Peyer's patch (tissue), 4 donors: ENCODE measurements at regions not wholly inside any gene's neighbourhood (a gene's known extent, or its start where the extent isn't known, plus 50 kb on each side); places are given as distances from the start of the nearest gene placed in this dataset.

Experiments
- DNase-seq, 3 donors: peaks; one replicate each; pipeline ENCODE4 v3.0.0-alpha.2; 2017 to 2019
- H3K27ac ChIP-seq, 4 donors: fragments of 200-600 bp; sonication (generic); one replicate each; pipeline ENCODE4 v1.5.1; 2016 to 2019
- H3K27me3 ChIP-seq, 2 donors: fragments of 200-600 bp; sonication (generic); one replicate each; pipeline ENCODE4 v1.5.1; 2019
- H3K36me3 ChIP-seq, 3 donors: fragments of 200-600 bp; sonication (generic); one replicate each; pipeline ENCODE4 v1.5.1; 2016 to 2019
- H3K4me1 ChIP-seq, 4 donors: fragments of 200-600 bp; sonication (generic); one replicate each; pipeline ENCODE4 v1.5.1; 2016 to 2019
- H3K4me3 ChIP-seq, 4 donors: fragments of 200-600 bp; sonication (generic); 1 replicate in 3 of 4; 2 replicates in 1 of 4; pipeline ENCODE4 v1.5.1; 2016 to 2019; ENCODE audit warnings: mild to moderate bottlenecking in 1 of 4
- H3K9me3 ChIP-seq, 4 donors: fragments of 200-600 bp; sonication (generic); one replicate each; pipeline ENCODE4 v1.5.1; 2016 to 2019; ENCODE audit warnings: mild to moderate bottlenecking in 1 of 4
- POLR2A ChIP-seq, 2 donors: fragments of 450-650 bp; IDR thresholded peaks; one replicate each; pipeline ENCODE4 v1.5.1; 2017; ENCODE audit warnings: antibody characterized with exemption in 2 of 2, mild to moderate bottlenecking in 2 of 2, moderate library complexity in 2 of 2
- TF ChIP-seq, protein P1 (sequence below), 6 experiments: fragments of 450-650 bp in 4 of 6; fragments of 200-600 bp in 2 of 6; sonication (generic) in 1 of 6; IDR thresholded peaks; one replicate each; pipeline ENCODE4 v1.5.1; 2017 to 2019; ENCODE audit warnings: antibody characterized with exemption in 6 of 6, mild to moderate bottlenecking in 3 of 6, moderate library complexity in 1 of 6

- no peaks in the 10 kb centered on the region for H3K9me3 ChIP-seq
- H3K36me3 ChIP-seq, result no peaks in the 10 kb centered on the region
- H3K27me3 ChIP-seq, result no peaks in the 10 kb centered on the region
- no peak overlapping the region for H3K4me3 ChIP-seq
- H3K27ac ChIP-seq, result no peak overlapping the region
- TF ChIP-seq, protein P1, sequence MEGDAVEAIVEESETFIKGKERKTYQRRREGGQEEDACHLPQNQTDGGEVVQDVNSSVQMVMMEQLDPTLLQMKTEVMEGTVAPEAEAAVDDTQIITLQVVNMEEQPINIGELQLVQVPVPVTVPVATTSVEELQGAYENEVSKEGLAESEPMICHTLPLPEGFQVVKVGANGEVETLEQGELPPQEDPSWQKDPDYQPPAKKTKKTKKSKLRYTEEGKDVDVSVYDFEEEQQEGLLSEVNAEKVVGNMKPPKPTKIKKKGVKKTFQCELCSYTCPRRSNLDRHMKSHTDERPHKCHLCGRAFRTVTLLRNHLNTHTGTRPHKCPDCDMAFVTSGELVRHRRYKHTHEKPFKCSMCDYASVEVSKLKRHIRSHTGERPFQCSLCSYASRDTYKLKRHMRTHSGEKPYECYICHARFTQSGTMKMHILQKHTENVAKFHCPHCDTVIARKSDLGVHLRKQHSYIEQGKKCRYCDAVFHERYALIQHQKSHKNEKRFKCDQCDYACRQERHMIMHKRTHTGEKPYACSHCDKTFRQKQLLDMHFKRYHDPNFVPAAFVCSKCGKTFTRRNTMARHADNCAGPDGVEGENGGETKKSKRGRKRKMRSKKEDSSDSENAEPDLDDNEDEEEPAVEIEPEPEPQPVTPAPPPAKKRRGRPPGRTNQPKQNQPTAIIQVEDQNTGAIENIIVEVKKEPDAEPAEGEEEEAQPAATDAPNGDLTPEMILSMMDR (IDR thresholded peaks at IDR 0.05), result no peak
- no peak for TF ChIP-seq POLR2A (IDR thresholded peaks at IDR 0.05)
- H3K4me1 ChIP-seq, result no peaks in the 10 kb centered on the region
- DNase-seq, result no peak
Observed at GRCh38 chr1:4146101-4146500, 246.0 kb upstream of the C1orf174 start.

GRCh38 chr1:4146614-4147013, 246.5 kb upstream of the C1orf174 start:
- Histone ChIP-seq H3K27ac (no peak overlapping the region), H3K36me3 (no peaks in the 10 kb centered on the region), H3K4me1 (no peaks in the 10 kb centered on the region), H3K4me3 (no peak overlapping the region), H3K9me3 (no peaks in the 10 kb centered on the region), H3K27me3 (no peaks in the 10 kb centered on the region)
- TF ChIP-seq POLR2A (IDR thresholded peaks at IDR 0.05), result no peak
- TF ChIP-seq, protein P1 (IDR thresholded peaks at IDR 0.05), result no peak
- DNase-seq, result no peak

DNA sequence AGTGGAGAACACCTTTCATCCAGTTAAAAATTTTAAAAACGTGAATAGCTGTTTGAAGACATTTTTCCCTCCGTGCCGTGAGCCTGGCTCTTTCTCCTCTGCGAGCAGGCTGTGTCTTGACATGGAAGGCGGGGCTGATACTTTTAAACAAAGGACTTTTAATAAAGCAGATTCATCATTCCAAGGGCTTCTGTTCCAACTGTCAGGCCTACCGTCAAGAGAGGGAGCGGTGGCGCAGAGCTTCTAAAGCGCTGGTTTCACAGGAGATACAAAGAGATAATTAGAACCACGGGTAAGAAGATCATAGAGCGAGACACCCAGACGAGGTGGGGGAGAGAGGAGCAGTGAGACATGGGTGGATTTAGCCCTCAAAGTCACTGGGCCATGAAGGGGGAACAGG, 247.4 kb upstream of the C1orf174 start:
- Histone ChIP-seq H3K4me1 (no peaks in the 10 kb centered on the region), H3K36me3 (no peaks in the 10 kb centered on the region), H3K27me3 (no peaks in the 10 kb centered on the region), H3K4me3 (no peak overlapping the region), H3K9me3 (no peaks in the 10 kb centered on the region), H3K27ac (no peak overlapping the region)
- TF ChIP-seq, protein P1 (IDR thresholded peaks at IDR 0.05), result no peak
- TF ChIP-seq POLR2A (IDR thresholded peaks at IDR 0.05), result no peak
- DNase-seq, result no peak

GRCh38 chr1:4149281-4149680, 249.2 kb upstream of the C1orf174 start:
- TF ChIP-seq POLR2A (IDR thresholded peaks at IDR 0.05), result no peak
- TF ChIP-seq, protein P1 (IDR thresholded peaks at IDR 0.05), result no peak
- no peaks in the 10 kb centered on the region for H3K4me1 ChIP-seq
- H3K27ac ChIP-seq, result no peak overlapping the region
- no peaks in the 10 kb centered on the region for H3K9me3 ChIP-seq
- no peaks in the 10 kb centered on the region for H3K36me3 ChIP-seq
- H3K4me3 ChIP-seq, result no peak overlapping the region
- DNase-seq, result no peak
- no peaks in the 10 kb centered on the region for H3K27me3 ChIP-seq

- DNase-seq, result no peak
- Histone ChIP-seq H3K36me3 (no peaks in the 10 kb centered on the region), H3K9me3 (no peaks in the 10 kb centered on the region), H3K27ac (no peak overlapping the region), H3K4me3 (no peak overlapping the region), H3K27me3 (no peaks in the 10 kb centered on the region), H3K4me1 (no peaks in the 10 kb centered on the region)
- TF ChIP-seq, protein P1 (IDR thresholded peaks at IDR 0.05), result no peak
- TF ChIP-seq POLR2A (IDR thresholded peaks at IDR 0.05), result no peak
Observed at GRCh38 chr1:4149831-4150230, 249.8 kb upstream of the C1orf174 start.

DNA sequence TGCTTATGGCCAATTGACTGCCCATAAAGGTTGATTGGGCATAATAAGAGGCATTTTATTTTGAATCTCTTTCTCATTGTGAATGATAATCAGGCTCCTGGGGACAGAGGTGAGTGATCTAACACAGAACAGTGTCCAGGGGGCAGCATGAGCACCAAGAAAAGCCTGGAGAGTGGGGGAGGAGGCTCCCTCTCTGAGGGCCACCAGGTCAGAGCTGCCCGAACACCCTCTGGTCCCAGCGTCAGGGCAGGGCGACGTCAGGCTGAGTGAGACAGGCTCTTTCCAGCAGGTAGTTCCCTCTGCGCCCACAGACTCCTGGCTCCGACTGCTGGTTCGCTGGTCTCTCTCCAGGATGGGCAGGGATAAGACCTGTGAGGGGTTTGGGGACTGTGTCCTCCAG, 250.2 kb upstream of the C1orf174 start:
- no peak overlapping the region for H3K4me3 ChIP-seq
- no peaks in the 10 kb centered on the region for H3K4me1 ChIP-seq
- no peaks in the 10 kb centered on the region for H3K27me3 ChIP-seq
- H3K9me3 ChIP-seq, result no peaks in the 10 kb centered on the region
- no peak overlapping the region for H3K27ac ChIP-seq
- DNase-seq, result no peak
- no peaks in the 10 kb centered on the region for H3K36me3 ChIP-seq
- TF ChIP-seq POLR2A (IDR thresholded peaks at IDR 0.05), result no peak
- TF ChIP-seq, protein P1 (IDR thresholded peaks at IDR 0.05), result no peak
